WERI-Rb-1 (cell line): ENCODE measurements at regions not wholly inside any gene's neighbourhood (a gene's known extent, or its start where the extent isn't known, plus 50 kb on each side); places are given as distances from the start of the nearest gene placed in this dataset.

ENCODE experiments used
- DNase-seq: peaks from one replicate; pipeline ENCODE4 v3.0.0-alpha.2; 2020
- H3K27ac ChIP-seq: fragments of 250-450 bp; sonication (Bioruptor Pico); 2 replicates; pipeline ENCODE4 v1.5.1; 2020; ENCODE audit warnings: mild to moderate bottlenecking, moderate library complexity
- H3K27me3 ChIP-seq: fragments of 250-450 bp; sonication (Bioruptor Pico); 2 replicates; pipeline ENCODE4 v1.5.1; 2021; ENCODE audit warnings: mild to moderate bottlenecking, low read depth, moderate library complexity; ENCODE audit not compliant: insufficient read depth, severe bottlenecking
- H3K36me3 ChIP-seq: fragments of 250-450 bp; sonication (Bioruptor Pico); 2 replicates; pipeline ENCODE4 v1.5.1; 2020; ENCODE audit warnings: mild to moderate bottlenecking, moderate library complexity
- H3K4me3 ChIP-seq: 2 replicates; pipeline ENCODE4 v1.5.1; 2011; ENCODE audit warnings: low read depth, mild to moderate bottlenecking, control low read depth, low read length
- H3K9me3 ChIP-seq: fragments of 250-450 bp; sonication (Bioruptor Pico); 2 replicates; pipeline ENCODE4 v1.5.1; 2021; ENCODE audit warnings: mild to moderate bottlenecking, moderate library complexity; ENCODE audit not compliant: severe bottlenecking
- CTCF ChIP-seq: IDR thresholded peaks from 2 replicates; pipeline ENCODE4 v1.5.1; 2011; ENCODE audit warnings: low read depth, mild to moderate bottlenecking, control low read depth, inconsistent platforms, low read length

DNA sequence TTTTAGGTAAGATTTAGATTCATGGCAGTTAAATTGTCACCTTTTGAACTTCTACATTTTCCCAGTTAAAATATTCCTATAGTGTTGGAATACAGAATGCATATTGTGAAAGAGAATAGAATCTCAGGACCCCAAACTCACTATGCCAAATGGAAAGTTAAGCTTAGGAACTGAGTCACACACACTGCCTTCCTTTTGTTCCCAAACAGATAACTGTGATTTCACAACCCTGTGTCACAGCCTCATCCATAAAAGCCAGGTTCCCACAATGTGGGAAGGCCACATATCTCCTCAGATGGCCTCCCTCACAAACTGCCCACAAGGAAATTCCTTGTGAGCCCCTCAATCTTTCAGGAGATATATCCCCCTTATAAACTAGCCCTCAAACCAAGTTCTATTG lies 94.7 kb upstream of the HPF1 start:
- Histone ChIP-seq H3K4me3 (no peak overlapping the region), H3K27me3 (no peaks in the 10 kb centered on the region), H3K9me3 (peaks cover 4% of the 10 kb centered on the region), H3K27ac (no peak overlapping the region), H3K36me3 (no peaks in the 10 kb centered on the region)
- TF ChIP-seq CTCF, result no peak
- no peak for DNase-seq

DNA sequence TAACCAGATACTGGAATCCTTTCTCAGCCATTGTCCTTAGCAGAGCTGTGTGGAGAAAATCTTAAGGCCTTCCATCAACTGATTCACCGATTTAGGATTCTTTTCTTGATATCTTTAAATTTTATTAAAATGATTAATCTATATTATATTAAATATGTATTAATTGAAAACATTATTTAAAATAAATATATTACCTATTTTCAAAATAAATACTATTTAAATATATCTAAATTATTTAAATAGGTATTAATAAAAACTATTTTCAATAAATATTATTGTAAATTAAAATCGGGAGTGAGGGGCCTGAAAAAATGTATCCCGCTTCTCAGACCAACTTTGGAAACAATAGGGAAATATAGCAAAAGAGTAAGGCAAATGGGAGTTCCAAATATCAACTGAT lies 94.0 kb upstream of the HPF1 start:
- TF ChIP-seq CTCF, result no peak
- H3K9me3 ChIP-seq, result peaks cover under 1% of the 10 kb centered on the region
- no peak for DNase-seq
- no peaks in the 10 kb centered on the region for H3K36me3 ChIP-seq
- no peak overlapping the region for H3K4me3 ChIP-seq
- no peak overlapping the region for H3K27ac ChIP-seq
- H3K27me3 ChIP-seq, result no peaks in the 10 kb centered on the region

DNA sequence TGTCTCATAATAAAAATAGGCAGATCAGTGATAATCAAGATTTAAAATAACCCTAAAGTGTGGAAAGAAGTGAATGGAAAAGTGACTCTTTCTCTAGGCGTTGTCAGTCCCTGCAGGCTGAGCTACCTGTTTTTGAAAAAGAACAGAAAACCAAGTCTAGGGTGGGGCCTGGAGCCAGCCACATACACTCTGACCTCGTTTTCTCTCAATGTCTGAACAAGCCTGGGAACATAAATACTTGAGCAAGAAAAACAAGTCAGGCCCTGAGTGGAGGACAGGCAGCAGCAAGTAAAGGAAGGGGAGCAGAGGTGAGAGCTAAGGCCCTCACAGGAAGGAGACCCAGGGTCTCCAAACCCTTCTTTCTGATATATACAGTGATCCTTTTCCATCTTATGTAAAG lies 91.7 kb upstream of the HPF1 start:
- TF ChIP-seq CTCF, result no peak
- no peak for DNase-seq
- Histone ChIP-seq H3K36me3 (no peaks in the 10 kb centered on the region), H3K27me3 (no peaks in the 10 kb centered on the region), H3K9me3 (no peaks in the 10 kb centered on the region), H3K27ac (no peak overlapping the region), H3K4me3 (no peak overlapping the region)

DNA sequence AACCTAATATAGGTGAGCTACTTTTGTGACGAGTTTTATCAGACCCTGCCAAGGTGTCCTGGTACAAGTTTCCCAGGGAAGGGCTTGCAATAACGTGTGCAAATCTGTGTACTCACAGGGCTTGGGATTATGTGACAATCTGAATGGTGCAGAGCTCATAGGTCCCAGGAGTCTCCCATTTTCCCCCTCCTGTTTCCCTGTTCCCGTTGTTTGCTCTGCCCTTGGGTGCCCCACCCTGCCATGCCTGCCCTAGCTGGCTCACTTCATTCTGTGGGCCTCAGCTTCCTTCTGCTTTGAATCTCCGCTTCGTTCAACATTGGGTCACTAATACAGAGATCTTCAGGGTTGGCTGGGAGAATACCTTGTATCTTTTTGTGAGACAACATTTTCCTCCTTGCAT lies 90.3 kb upstream of the HPF1 start:
- no peaks in the 10 kb centered on the region for H3K27me3 ChIP-seq
- H3K27ac ChIP-seq, result no peak overlapping the region
- H3K4me3 ChIP-seq, result no peak overlapping the region
- no peak for DNase-seq
- no peaks in the 10 kb centered on the region for H3K36me3 ChIP-seq
- no peaks in the 10 kb centered on the region for H3K9me3 ChIP-seq
- TF ChIP-seq CTCF, result no peak

- TF ChIP-seq CTCF, result no peak
- H3K4me3 ChIP-seq, result no peak overlapping the region
- DNase-seq, result no peak
- H3K9me3 ChIP-seq, result no peaks in the 10 kb centered on the region
- no peak overlapping the region for H3K27ac ChIP-seq
- no peaks in the 10 kb centered on the region for H3K36me3 ChIP-seq
- H3K27me3 ChIP-seq, result no peaks in the 10 kb centered on the region
Measured at GRCh38 chr4:169847171-169847570, 89.4 kb upstream of the HPF1 start.

GRCh38 chr4:169846396-169846795 lies 88.7 kb upstream of the HPF1 start:
- no peak for TF ChIP-seq CTCF
- Histone ChIP-seq H3K36me3 (no peaks in the 10 kb centered on the region), H3K9me3 (no peaks in the 10 kb centered on the region), H3K4me3 (no peak overlapping the region), H3K27me3 (no peaks in the 10 kb centered on the region), H3K27ac (no peak overlapping the region)
- no peak for DNase-seq
